ENCODE measurements at regions not wholly inside any gene's neighbourhood (a gene's known extent, or its start where the extent isn't known, plus 50 kb on each side); places are given as distances from the start of the nearest gene placed in this dataset.

GRCh38 chr15:66947471-66947870, 117.9 kb upstream of the SMAD3 start:
- no peak for DNase-seq (ENCODE audit: low read depth, low spot score)
- no peak overlapping the region for H2AFZ ChIP-seq (ENCODE audit: control insufficient read depth, low read length)

GRCh38 chr15:66948294-66948693, 117.1 kb upstream of the SMAD3 start:
- no peaks in the 10 kb centered on the region for H3K9me1 ChIP-seq (ENCODE audit: control insufficient read depth, extremely low read depth, insufficient read depth, low read length)
- H3K4me1 ChIP-seq (ENCODE audit: control insufficient read depth, extremely low read depth, insufficient read depth, low read length), result peaks cover 4% of the 10 kb centered on the region
- dilution Hi-C loops (cut with MboI; ENCODE audit: extremely low pct_ligation_motif_present, low sequenced_read_pairs), result no loop called here
- H3K4me3 ChIP-seq (ENCODE audit: control insufficient read depth in 2 of 3, extremely low read depth in 1 of 3, insufficient read depth in 2 of 3, low read depth in 1 of 3, low read length in 3 of 3), result no peak overlapping the region
- H3K9me3 ChIP-seq (ENCODE audit: control insufficient read depth, low read depth, low read length), result no peaks in the 10 kb centered on the region
- H3K9ac ChIP-seq (ENCODE audit: control insufficient read depth, extremely low read depth, insufficient read depth, low read length), result no peak overlapping the region
- no peaks in the 10 kb centered on the region for H3K79me2 ChIP-seq (ENCODE audit: control insufficient read depth, insufficient read depth, low read length)
- H3K27me3 ChIP-seq (ENCODE audit: control insufficient read depth, extremely low read depth, insufficient read depth, low read length), result no peaks in the 10 kb centered on the region
- H3K36me3 ChIP-seq (ENCODE audit: control insufficient read depth in 2 of 2, extremely low read depth in 1 of 2, insufficient read depth in 2 of 2, low read length in 2 of 2), result no peaks in the 10 kb centered on the region
- no peak overlapping the region for H3K27ac ChIP-seq (ENCODE audit: control insufficient read depth, insufficient read depth, low read length)
- TF ChIP-seq EZH2 (IDR thresholded peaks at IDR 0.05; ENCODE audit: low read length) (no peak), CTCF (optimal IDR thresholded peaks at IDR 0.05 in 1 of 3, IDR thresholded peaks at IDR 0.05 in 1 of 3, conservative IDR thresholded peaks at IDR 0.05 in 1 of 3; ENCODE audit: extremely low read depth in 1 of 3, insufficient read depth in 2 of 3, low read length in 3 of 3) (no peak)
- H2AFZ ChIP-seq (ENCODE audit: control insufficient read depth, low read length), result no peak overlapping the region
- FAIRE-seq, result no peak
- H4K20me1 ChIP-seq (ENCODE audit: control insufficient read depth, extremely low read depth, insufficient read depth, low read length), result no peaks in the 10 kb centered on the region
- DNase-seq (ENCODE audit: low read depth, low spot score), result no peak
- H3K4me2 ChIP-seq (ENCODE audit: control insufficient read depth, extremely low read depth, insufficient read depth, low read depth, low read length), result no peak overlapping the region

More at GRCh38 chr15:66947471-66947870, 117.9 kb upstream of the SMAD3 start:
- H3K4me3 ChIP-seq (ENCODE audit: control insufficient read depth in 2 of 3, extremely low read depth in 1 of 3, insufficient read depth in 2 of 3, low read depth in 1 of 3, low read length in 3 of 3), result no peak overlapping the region
- H3K36me3 ChIP-seq (ENCODE audit: control insufficient read depth in 2 of 2, extremely low read depth in 1 of 2, insufficient read depth in 2 of 2, low read length in 2 of 2), result no peaks in the 10 kb centered on the region
- dilution Hi-C loops (cut with MboI; ENCODE audit: extremely low pct_ligation_motif_present, low sequenced_read_pairs), result no loop called here
- H3K4me2 ChIP-seq (ENCODE audit: control insufficient read depth, extremely low read depth, insufficient read depth, low read depth, low read length), result no peak overlapping the region
- no peaks in the 10 kb centered on the region for H3K9me3 ChIP-seq (ENCODE audit: control insufficient read depth, low read depth, low read length)
- H3K27me3 ChIP-seq (ENCODE audit: control insufficient read depth, extremely low read depth, insufficient read depth, low read length), result no peaks in the 10 kb centered on the region
- H3K9ac ChIP-seq (ENCODE audit: control insufficient read depth, extremely low read depth, insufficient read depth, low read length), result no peak overlapping the region
- no peaks in the 10 kb centered on the region for H3K9me1 ChIP-seq (ENCODE audit: control insufficient read depth, extremely low read depth, insufficient read depth, low read length)
- no peaks in the 10 kb centered on the region for H3K4me1 ChIP-seq (ENCODE audit: control insufficient read depth, extremely low read depth, insufficient read depth, low read length)
- H4K20me1 ChIP-seq (ENCODE audit: control insufficient read depth, extremely low read depth, insufficient read depth, low read length), result no peaks in the 10 kb centered on the region
- H3K27ac ChIP-seq (ENCODE audit: control insufficient read depth, insufficient read depth, low read length), result no peak overlapping the region
- TF ChIP-seq EZH2 (IDR thresholded peaks at IDR 0.05; ENCODE audit: low read length), result no peak
- TF ChIP-seq CTCF (optimal IDR thresholded peaks at IDR 0.05 in 1 of 3, IDR thresholded peaks at IDR 0.05 in 1 of 3, conservative IDR thresholded peaks at IDR 0.05 in 1 of 3; ENCODE audit: extremely low read depth in 1 of 3, insufficient read depth in 2 of 3, low read length in 3 of 3), result no peak
- H3K79me2 ChIP-seq (ENCODE audit: control insufficient read depth, insufficient read depth, low read length), result no peaks in the 10 kb centered on the region
- FAIRE-seq, result no peak
